K562 (cell line): ENCODE measurements at regions not wholly inside any gene's neighbourhood (a gene's known extent, or its start where the extent isn't known, plus 50 kb on each side); places are given as distances from the start of the nearest gene placed in this dataset.

Experiments
- ATAC-seq: fragments of 200-7000 bp; cut with Tn5 transposase; 3 replicates; pipeline ENCODE4 v1.9.1; 2020; ENCODE audit warnings: moderate library complexity
- BruUV-seq: library from RNA; stranded (reverse); fragments of 400-500 nt; replicated peaks from 2 replicates; lab custom pipeline; 2021; lab: Mats Ljungman, UMichigan
- CTCF ChIA-PET: fragments of 300-600 bp; formaldehyde crosslinking; extraction: SDS; loops from one replicate; lab custom pipeline; 2021; ENCODE audit warnings: low intra/inter-chr PET ratio; lab: Yijun Ruan, JAX
- POLR2A ChIA-PET: fragments of 300-600, 350-650 bp; sonication (Branson Sonifier 250); formaldehyde crosslinking; extraction: SDS; loops from one replicate; lab custom pipeline; 2021; ENCODE audit warnings: antibody characterized with exemption, inconsistent platforms; lab: Yijun Ruan, JAX
- DNase-seq, 4 experiments: peaks; one replicate each; pipeline versions ENCODE4 v3.0.0 to v3.0.0-alpha.2; 2011 to 2018; ENCODE audit warnings: low spot score in 3 of 4, mixed read lengths in 3 of 4; ENCODE audit errors: extremely low read depth in 1 of 4
- FAIRE-seq: peaks from 2 replicates; lab custom pipeline; 2011; peaks lifted over from hg19 to GRCh38; lab: Jason Lieb, UNC
- H2AFZ ChIP-seq: 2 replicates; pipeline ENCODE4 v1.6.0; 2011; ENCODE audit warnings: low read depth, low read length, control low read depth, inconsistent platforms
- H3K27ac ChIP-seq: fragments of 200-600 bp; 3 replicates; pipeline ENCODE4 v1.8.0; 2011; ENCODE audit warnings: low read depth, mild to moderate bottlenecking, control low read depth, inconsistent platforms, low read length, moderate library complexity, mixed read lengths; ENCODE audit errors: extremely low read depth
- H3K27me3 ChIP-seq, 2 experiments: fragments of 300-600 bp in 1 of 2; 2 replicates in 1 of 2; 3 replicates in 1 of 2; pipeline versions ENCODE4 v1.6.0 to v1.8.0; 2011; ENCODE audit warnings: inconsistent platforms in 2 of 2, low read length in 2 of 2, mild to moderate bottlenecking in 1 of 2, mixed read lengths in 1 of 2, moderate library complexity in 1 of 2; ENCODE audit not compliant: control insufficient read depth in 2 of 2, insufficient read depth in 2 of 2
- H3K36me3 ChIP-seq: fragments of 300-600 bp; 3 replicates; pipeline ENCODE4 v1.8.0; 2011; ENCODE audit warnings: mild to moderate bottlenecking, low read length, inconsistent platforms; ENCODE audit not compliant: control insufficient read depth, insufficient read depth
- H3K4me1 ChIP-seq, 2 experiments: fragments of 200-600 bp in 1 of 2; replicated peaks in 1 of 2; 2 replicates in 1 of 2; 3 replicates in 1 of 2; pipeline versions ENCODE4 v1.5.1 to v1.8.0; 2011; ENCODE audit warnings: inconsistent platforms in 2 of 2, low read length in 2 of 2, mild to moderate bottlenecking in 1 of 2, mixed read lengths in 1 of 2, moderate library complexity in 1 of 2; ENCODE audit not compliant: control insufficient read depth in 2 of 2, insufficient read depth in 2 of 2
- H3K4me2 ChIP-seq: 2 replicates; pipeline ENCODE4 v1.6.1; 2011; ENCODE audit warnings: low read length, control low read depth, inconsistent platforms, mixed read lengths; ENCODE audit not compliant: insufficient read depth
- H3K4me3 ChIP-seq: fragments of 200-600 bp; sonication (generic), shearing (Covaris generic); 2 replicates; pipeline ENCODE4 v1.5.1; 2016; ENCODE audit warnings: control low read depth, inconsistent platforms
- H3K79me2 ChIP-seq: fragments of 200-600 bp; 3 replicates; pipeline ENCODE4 v1.8.0; 2011; ENCODE audit warnings: low read length, inconsistent platforms; ENCODE audit not compliant: control insufficient read depth, insufficient read depth
- H3K9ac ChIP-seq, 2 experiments: 2 replicates each; pipeline versions ENCODE4 v1.6.0 to v1.6.1; 2011; ENCODE audit warnings: low read depth in 2 of 2, low read length in 2 of 2, control low read depth in 1 of 2, inconsistent platforms in 1 of 2, mild to moderate bottlenecking in 1 of 2, mixed read lengths in 1 of 2; ENCODE audit not compliant: insufficient read depth in 1 of 2
- H3K9me1 ChIP-seq: one replicate; pipeline ENCODE4 v1.6.0; 2011; ENCODE audit warnings: inconsistent platforms, mild to moderate bottlenecking, low read length, moderate library complexity; ENCODE audit not compliant: control insufficient read depth, insufficient read depth
- H3K9me3 ChIP-seq: replicated peaks from 2 replicates; pipeline ENCODE4 v1.5.1; 2011; ENCODE audit warnings: low read depth, low read length, inconsistent platforms; ENCODE audit not compliant: control insufficient read depth, insufficient read depth
- H4K20me1 ChIP-seq: replicated peaks from 2 replicates; pipeline ENCODE4 v1.6.1; 2011; ENCODE audit warnings: low read length, inconsistent platforms, mixed read lengths; ENCODE audit not compliant: control insufficient read depth, insufficient read depth
- ETV1 ChIP-seq: fragments of 450-650 bp; conservative IDR thresholded peaks from 2 replicates; pipeline ENCODE4 v1.6.1; 2016; ENCODE audit warnings: missing genetic modification characterization, control low read depth, low read depth, missing compliant biosample characterization
- HDAC2 ChIP-seq: fragments of 450-650 bp; IDR thresholded peaks from 2 replicates; pipeline ENCODE4 v1.6.1; 2016; ENCODE audit warnings: mild to moderate bottlenecking
- HINFP ChIP-seq: fragments of 450-650 bp; conservative IDR thresholded peaks from 2 replicates; pipeline ENCODE4 v1.6.1; 2016; ENCODE audit warnings: missing genetic modification characterization, low read depth, mild to moderate bottlenecking, control low read depth, missing compliant biosample characterization
- NFE2L1 ChIP-seq: fragments of 450-650 bp; IDR thresholded peaks from 2 replicates; pipeline ENCODE4 v1.6.1; 2016; ENCODE audit warnings: missing genetic modification characterization, low read depth, mild to moderate bottlenecking, missing compliant biosample characterization, moderate library complexity, borderline replicate concordance
- OTX1 ChIP-seq: fragments of 450-650 bp; formaldehyde crosslinking; IDR thresholded peaks from 2 replicates; pipeline ENCODE4 v1.4.0; 2022; ENCODE audit warnings: mild to moderate bottlenecking
- ZBTB40 ChIP-seq, 2 experiments: fragments of 450-650 bp in 1 of 2; sonication (generic) in 1 of 2; formaldehyde crosslinking in 1 of 2; IDR thresholded peaks; 2 replicates each; pipeline versions ENCODE4 v1.7.1 to v1.9.0; 2016 to 2022; ENCODE audit warnings: inconsistent platforms in 1 of 2, mild to moderate bottlenecking in 1 of 2, missing genetic modification reagents in 1 of 2
- ZNF280A ChIP-seq: fragments of 450-650 bp; IDR thresholded peaks from 2 replicates; pipeline ENCODE4 v1.6.1; 2018; ENCODE audit warnings: mild to moderate bottlenecking, low read depth; ENCODE audit not compliant: partially characterized antibody
- ZSCAN32 ChIP-seq: fragments of 450-650 bp; formaldehyde crosslinking; IDR thresholded peaks from 2 replicates; pipeline ENCODE4 v1.4.0; 2020; ENCODE audit warnings: mild to moderate bottlenecking, moderate library complexity
- WGBS: fragments of 100-300 bp; shearing (Covaris generic); methylation state at CpG from one replicate; pipeline ENCODE4 v1.1.6; 2016; ENCODE audit warnings: low coverage, mixed read lengths; ENCODE audit not compliant: insufficient coverage; ENCODE audit errors: missing lambda C conversion rate; 5-methylcytosine and 5-hydroxymethylcytosine counted together
- in situ Hi-C: fragments of 300-500 bp; cut with MboI; formaldehyde crosslinking; loops from 4 replicates; pipeline ENCODE4 v1.15.0; 2018; ENCODE audit warnings: inconsistent platforms, mixed read lengths
- intact Hi-C: fragments of 100-400 bp; cut with micrococcal nuclease; formaldehyde crosslinking; loops from 2 replicates; pipeline ENCODE4 v1.14.2; 2022

- POLR2A ChIA-PET, result no interaction called here
- WGBS, result 6% methylated on average over 5 of the region's 6 CpGs
- H3K4me3 ChIP-seq, result no peak overlapping the region
- H3K79me2 ChIP-seq, result no peaks in the 10 kb centered on the region
- H2AFZ ChIP-seq, result no peak overlapping the region
- TF ChIP-seq NFE2L1 (tag), result no peak
- no peak for TF ChIP-seq OTX1 (CRISPR knock-in tag)
- no peak for TF ChIP-seq HINFP (tag)
- no peak for TF ChIP-seq ZBTB40 (IDR thresholded peaks at IDR 0.05)
- TF ChIP-seq ZBTB40 (CRISPR knock-in tag; IDR thresholded peaks at IDR 0.05), result no peak
- no peak for TF ChIP-seq ZNF280A
- no peak for TF ChIP-seq ETV1 (tag)
- TF ChIP-seq HDAC2, result no peak
- no peak for TF ChIP-seq ZSCAN32 (CRISPR knock-in tag)
- in situ Hi-C loops, result no loop called here
- H3K27ac ChIP-seq, result no peak overlapping the region
- FAIRE-seq, result no peak
- no peak overlapping the region for H3K4me2 ChIP-seq
- H3K9me3 ChIP-seq, result no peaks in the 10 kb centered on the region
- no peaks in the 10 kb centered on the region for H3K9me1 ChIP-seq
- H3K36me3 ChIP-seq, result no peaks in the 10 kb centered on the region
- peaks cover 0 to 15% of the 10 kb centered on the region in 2 experiments; a peak in 3 of 5 replicates for H3K27me3 ChIP-seq
- H3K4me1 ChIP-seq, result no peaks in the 10 kb centered on the region
- ATAC-seq, result no peak
- DNase-seq, result no peak
- BruUV-seq, result no TSS peak
- no peaks in the 10 kb centered on the region for H4K20me1 ChIP-seq
- H3K9ac ChIP-seq, result no peak overlapping the region
- intact Hi-C loops, result no loop called here
- CTCF ChIA-PET, result no interaction called here
Observed at GRCh38 chr5:133669472-133669871, 57.1 kb upstream of the FSTL4 start.
